HepG2 (cell line): ENCODE measurements at regions not wholly inside any gene's neighbourhood (a gene's known extent, or its start where the extent isn't known, plus 50 kb on each side); places are given as distances from the start of the nearest gene placed in this dataset.

Source experiments
- FIP1L1 ChIP-seq: fragments of 200-400 bp; formaldehyde crosslinking; IDR thresholded peaks from 2 replicates; pipeline ENCODE4 v1.6.1; 2018; ENCODE audit warnings: low read depth, mild to moderate bottlenecking, low read length, moderate library complexity, borderline replicate concordance; ENCODE audit not compliant: insufficient read depth
- GABPA ChIP-seq, 2 experiments: IDR thresholded peaks; 2 replicates each; pipeline ENCODE4 v1.6.1; 2011 to 2016; ENCODE audit warnings: low read depth in 2 of 2, low read length in 1 of 2, missing biosample characterization in 1 of 2, missing genetic modification characterization in 1 of 2
- GPN1 ChIP-seq: sonication (generic); formaldehyde crosslinking; IDR thresholded peaks from 2 replicates; pipeline ENCODE4 v1.5.1; 2020; ENCODE audit warnings: missing genetic modification reagents, borderline replicate concordance
- HOXA9 ChIP-seq: sonication (generic); formaldehyde crosslinking; IDR thresholded peaks from 2 replicates; pipeline ENCODE4 v1.8.1; 2022; ENCODE audit warnings: missing genetic modification reagents, mild to moderate bottlenecking, moderate library complexity, borderline replicate concordance
- KLF16 ChIP-seq, 2 experiments: sonication (generic) in 1 of 2; formaldehyde crosslinking in 1 of 2; IDR thresholded peaks; 2 replicates each; pipeline versions ENCODE4 v1.6.1 to v1.8.0; 2016 to 2023; ENCODE audit warnings: missing genetic modification reagents in 2 of 2, missing compliant biosample characterization in 1 of 2
- LCORL ChIP-seq, 2 experiments: fragments of 450-650 bp in 1 of 2; sonication (generic) in 1 of 2; formaldehyde crosslinking in 1 of 2; IDR thresholded peaks; 2 replicates each; pipeline versions ENCODE4 v1.5.0 to v1.6.1; 2017 to 2020; ENCODE audit warnings: antibody characterized with exemption in 1 of 2, missing genetic modification reagents in 1 of 2
- MAFF ChIP-seq: IDR thresholded peaks from 2 replicates; pipeline ENCODE4 v1.6.1; 2011; ENCODE audit warnings: low read depth, low read length, improper control_type of control experiment
- MATR3 ChIP-seq: sonication (generic); formaldehyde crosslinking; IDR thresholded peaks from 2 replicates; pipeline ENCODE4 v1.4.0; 2020; ENCODE audit warnings: missing genetic modification reagents
- MTF2 ChIP-seq: sonication (generic); formaldehyde crosslinking; IDR thresholded peaks from 2 replicates; pipeline ENCODE4 v1.5.0; 2020; ENCODE audit warnings: missing genetic modification reagents, borderline replicate concordance
- NFATC3 ChIP-seq: sonication (generic); formaldehyde crosslinking; IDR thresholded peaks from 2 replicates; pipeline ENCODE4 v1.5.1; 2020; ENCODE audit warnings: mild to moderate bottlenecking, missing genetic modification reagents
- NFYB ChIP-seq: sonication (generic); formaldehyde crosslinking; IDR thresholded peaks from 2 replicates; pipeline ENCODE4 v1.4.0; 2020; ENCODE audit warnings: missing genetic modification reagents
- POLR2AphosphoS5 ChIP-seq: IDR thresholded peaks from 2 replicates; pipeline ENCODE4 v1.6.1; 2012; ENCODE audit warnings: low read depth, low read length
- SP140L ChIP-seq: sonication (generic); formaldehyde crosslinking; IDR thresholded peaks from 2 replicates; pipeline ENCODE4 v1.4.0; 2020; ENCODE audit warnings: missing genetic modification reagents, borderline replicate concordance
- SRSF9 ChIP-seq: fragments of 200-400 bp; formaldehyde crosslinking; IDR thresholded peaks from 2 replicates; pipeline ENCODE4 v1.6.1; 2018; ENCODE audit warnings: borderline replicate concordance, mild to moderate bottlenecking, low read depth, low read length; ENCODE audit not compliant: insufficient read depth, poor library complexity, severe bottlenecking
- TFE3 ChIP-seq: IDR thresholded peaks from 2 replicates; pipeline ENCODE4 v1.6.1; 2016
- TOE1 ChIP-seq: sonication (generic); formaldehyde crosslinking; IDR thresholded peaks from 2 replicates; pipeline ENCODE4 v1.4.0; 2020; ENCODE audit warnings: mild to moderate bottlenecking, missing genetic modification reagents
- ZFP82 ChIP-seq: sonication (generic); formaldehyde crosslinking; IDR thresholded peaks from 2 replicates; pipeline ENCODE4 v1.5.1; 2020; ENCODE audit warnings: mild to moderate bottlenecking, missing genetic modification reagents, borderline replicate concordance
- ZNF180 ChIP-seq: sonication (generic); formaldehyde crosslinking; IDR thresholded peaks from 2 replicates; pipeline ENCODE4 v1.4.0; 2020; ENCODE audit warnings: low read depth, missing genetic modification reagents, borderline replicate concordance
- ZNF205 ChIP-seq: IDR thresholded peaks from 2 replicates; pipeline ENCODE4 v1.6.1; 2018; ENCODE audit warnings: missing biosample characterization, missing genetic modification reagents
- ZNF383 ChIP-seq: sonication (generic); formaldehyde crosslinking; IDR thresholded peaks from 2 replicates; pipeline ENCODE4 v1.4.0; 2020; ENCODE audit warnings: missing genetic modification reagents, mild to moderate bottlenecking, borderline replicate concordance
- ZNF576 ChIP-seq: sonication (generic); formaldehyde crosslinking; IDR thresholded peaks from 2 replicates; pipeline ENCODE4 v1.4.0; 2020; ENCODE audit warnings: mild to moderate bottlenecking, missing genetic modification reagents
- ZNF614 ChIP-seq: IDR thresholded peaks from 2 replicates; pipeline ENCODE4 v1.6.1; 2018; ENCODE audit warnings: missing biosample characterization, missing genetic modification reagents, inconsistent platforms, borderline replicate concordance
- ZNF615 ChIP-seq: sonication (generic); formaldehyde crosslinking; IDR thresholded peaks from 2 replicates; pipeline ENCODE4 v1.5.0; 2020; ENCODE audit warnings: mild to moderate bottlenecking, missing genetic modification reagents, borderline replicate concordance
- ZNF619 ChIP-seq: sonication (generic); formaldehyde crosslinking; IDR thresholded peaks from 2 replicates; pipeline ENCODE4 v1.4.0; 2020; ENCODE audit warnings: mild to moderate bottlenecking, missing genetic modification reagents
- ZNF891 ChIP-seq: sonication (generic); formaldehyde crosslinking; IDR thresholded peaks from 2 replicates; pipeline ENCODE4 v1.5.0; 2020; ENCODE audit warnings: mild to moderate bottlenecking, missing genetic modification reagents
- TF ChIP-seq, protein P1 (sequence below): sonication (generic); formaldehyde crosslinking; IDR thresholded peaks from 2 replicates; pipeline ENCODE4 v1.8.0; 2022; ENCODE audit warnings: mild to moderate bottlenecking, missing genetic modification reagents, moderate library complexity
- TF ChIP-seq, protein P2 (sequence below): IDR thresholded peaks from 2 replicates; pipeline ENCODE4 v1.6.1; 2016; ENCODE audit warnings: missing biosample characterization, missing genetic modification reagents, low read depth

DNA sequence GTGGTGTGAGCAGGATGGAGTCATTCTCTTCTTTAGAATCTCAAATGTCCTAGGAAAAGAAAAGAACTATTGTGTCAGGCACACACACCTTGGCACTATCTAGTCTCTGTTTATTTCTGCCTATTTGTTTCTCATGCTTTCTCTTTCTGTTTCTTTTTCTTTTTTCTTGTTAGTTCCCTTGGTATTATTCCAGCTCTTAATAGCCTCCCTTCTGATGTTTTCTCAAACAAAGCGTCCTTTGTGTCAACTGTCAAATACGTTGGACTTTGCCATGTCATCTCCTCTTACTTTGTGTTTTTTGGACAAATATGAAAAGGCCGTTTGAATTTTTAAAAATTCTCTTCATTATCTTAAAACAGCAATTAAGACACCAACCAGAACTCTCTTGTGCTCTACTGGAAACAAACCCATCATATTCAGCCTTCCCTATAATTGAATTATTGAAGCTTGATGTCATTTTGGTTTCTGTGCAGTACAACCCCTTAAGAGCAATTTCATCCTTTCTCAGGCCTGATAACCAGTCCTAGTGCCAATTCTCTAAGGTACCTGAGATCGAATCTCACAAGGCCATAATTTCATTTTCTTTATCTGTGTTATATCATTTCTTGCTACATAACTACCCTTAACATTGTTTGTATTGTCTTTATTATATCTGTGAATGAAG, 497.8 kb upstream of the NRP1 start (continued):
- no peak for TF ChIP-seq SRSF9
- no peak for TF ChIP-seq ZNF891
- TF ChIP-seq NFYB: no peak
- no peak for TF ChIP-seq FIP1L1
- no peak for TF ChIP-seq GPN1 (CRISPR knock-in tag)
- peak; percentile 24; the same call in 1 of the 2 replicates for TF ChIP-seq LCORL (IDR thresholded peaks at IDR 0.05)
- TF ChIP-seq LCORL (CRISPR knock-in tag; IDR thresholded peaks at IDR 0.05): no peak
- no peak for TF ChIP-seq MATR3 (CRISPR knock-in tag)
- TF ChIP-seq ZNF383 (CRISPR knock-in tag): no peak
- no peak for TF ChIP-seq MTF2 (CRISPR knock-in tag)
- TF ChIP-seq ZFP82 (CRISPR knock-in tag): no peak
- no peak for TF ChIP-seq HOXA9 (CRISPR knock-in tag)
- no peak for TF ChIP-seq MAFF
- TF ChIP-seq ZNF180 (CRISPR knock-in tag): no peak
- TF ChIP-seq ZNF619 (CRISPR knock-in tag): no peak
- TF ChIP-seq ZNF615 (CRISPR knock-in tag): no peak
- no peak for TF ChIP-seq ZNF205 (CRISPR knock-in tag)
- TF ChIP-seq NFATC3 (CRISPR knock-in tag): no peak
- TF ChIP-seq GABPA (IDR thresholded peaks at IDR 0.05; ENCODE audit: low read depth, low read length): no peak
- TF ChIP-seq GABPA (CRISPR knock-in tag; IDR thresholded peaks at IDR 0.05; ENCODE audit: low read depth): no peak
- no peak for TF ChIP-seq TOE1 (CRISPR knock-in tag)
- no peak for TF ChIP-seq TFE3
- TF ChIP-seq, protein P1, sequence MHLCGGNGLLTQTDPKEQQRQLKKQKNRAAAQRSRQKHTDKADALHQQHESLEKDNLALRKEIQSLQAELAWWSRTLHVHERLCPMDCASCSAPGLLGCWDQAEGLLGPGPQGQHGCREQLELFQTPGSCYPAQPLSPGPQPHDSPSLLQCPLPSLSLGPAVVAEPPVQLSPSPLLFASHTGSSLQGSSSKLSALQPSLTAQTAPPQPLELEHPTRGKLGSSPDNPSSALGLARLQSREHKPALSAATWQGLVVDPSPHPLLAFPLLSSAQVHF: no peak
- 0 out of 2 replicates have a peak, but pooled peaks have one; percentile 53 for TF ChIP-seq ZNF614
- no peak for TF ChIP-seq ZNF576 (CRISPR knock-in tag)
- no peak for TF ChIP-seq KLF16 (CRISPR knock-in tag; IDR thresholded peaks at IDR 0.05)
- no peak for TF ChIP-seq SP140L (CRISPR knock-in tag)
- TF ChIP-seq, protein P2, sequence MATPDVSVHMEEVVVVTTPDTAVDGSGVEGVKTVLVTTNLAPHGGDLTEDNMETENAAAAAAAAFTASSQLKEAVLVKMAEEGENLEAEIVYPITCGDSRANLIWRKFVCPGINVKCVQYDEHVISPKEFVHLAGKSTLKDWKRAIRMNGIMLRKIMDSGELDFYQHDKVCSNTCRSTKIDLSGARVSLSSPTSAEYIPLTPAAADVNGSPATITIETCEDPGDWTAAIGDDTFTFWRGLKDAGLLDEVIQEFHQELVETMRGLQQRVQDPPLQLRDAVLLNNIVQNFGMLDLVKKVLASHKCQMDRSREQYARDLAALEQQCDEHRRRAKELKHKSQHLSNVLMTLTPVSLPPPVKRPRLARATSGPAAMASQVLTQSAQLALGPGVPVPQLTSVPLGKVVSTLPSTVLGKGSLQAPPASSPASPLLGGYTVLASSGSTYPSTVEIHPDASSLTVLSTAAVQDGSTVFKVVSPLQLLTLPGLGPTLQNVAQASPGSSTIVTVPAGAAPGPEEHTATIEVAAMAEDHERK (CRISPR knock-in tag): no peak
- TF ChIP-seq POLR2AphosphoS5: no peak
